GM12872 (cell line): ENCODE measurements at regions not wholly inside any gene's neighbourhood (a gene's known extent, or its start where the extent isn't known, plus 50 kb on each side); places are given as distances from the start of the nearest gene placed in this dataset.

Experiments used
- CTCF ChIP-seq: IDR thresholded peaks from 3 replicates; pipeline ENCODE4 v1.5.1; 2011; ENCODE audit warnings: low read depth, mild to moderate bottlenecking, low read length, moderate library complexity; ENCODE audit not compliant: insufficient read depth

- no peak for TF ChIP-seq CTCF
These were observed 61.0 kb upstream of the NLRP2B start for GRCh38 chrX:57741107-57741506.

GRCh38 chrX:57737881-57738280, 57.8 kb upstream of the NLRP2B start:
- TF ChIP-seq CTCF = no peak
